H9 (cell line): ENCODE measurements at regions not wholly inside any gene's neighbourhood (a gene's known extent, or its start where the extent isn't known, plus 50 kb on each side); places are given as distances from the start of the nearest gene placed in this dataset.

Experiments
- DNase-seq: peaks from one replicate; pipeline ENCODE4 v3.0.0-alpha.2; 2017
- H2AFZ ChIP-seq: one replicate; pipeline ENCODE4 v1.6.1; 2013; ENCODE audit warnings: mild to moderate bottlenecking, low read length, control low read depth, moderate library complexity
- H2AK5ac ChIP-seq: 2 replicates; pipeline ENCODE4 v1.6.1; 2013; ENCODE audit warnings: low read length, control low read depth, mixed read lengths; ENCODE audit not compliant: insufficient read length
- H2BK120ac ChIP-seq: one replicate; pipeline ENCODE4 v1.6.1; 2013; ENCODE audit warnings: low read depth, mild to moderate bottlenecking, low read length, control low read depth, inconsistent platforms; ENCODE audit not compliant: poor library complexity, severe bottlenecking
- H2BK12ac ChIP-seq: 2 replicates; pipeline ENCODE4 v1.6.1; 2013; ENCODE audit warnings: low read length, control low read depth, mixed read lengths, low read depth; ENCODE audit not compliant: insufficient read length
- H2BK15ac ChIP-seq: 2 replicates; pipeline ENCODE4 v1.6.1; 2013; ENCODE audit warnings: low read depth, low read length, control low read depth
- H2BK20ac ChIP-seq: one replicate; pipeline ENCODE4 v1.6.1; 2013; ENCODE audit warnings: low read depth, mild to moderate bottlenecking, low read length, control low read depth, inconsistent platforms; ENCODE audit not compliant: poor library complexity, severe bottlenecking
- H2BK5ac ChIP-seq: 2 replicates; pipeline ENCODE4 v1.6.1; 2013; ENCODE audit warnings: low read length, control low read depth, mixed read lengths; ENCODE audit not compliant: insufficient read length
- H3K14ac ChIP-seq: 2 replicates; pipeline ENCODE4 v1.6.1; 2013; ENCODE audit warnings: low read length, control low read depth; ENCODE audit not compliant: insufficient read depth
- H3K18ac ChIP-seq: 2 replicates; pipeline ENCODE4 v1.6.1; 2013; ENCODE audit warnings: low read depth, mild to moderate bottlenecking, mixed read lengths, low read length, control low read depth; ENCODE audit not compliant: insufficient read length
- H3K23ac ChIP-seq: 2 replicates; pipeline ENCODE4 v1.6.1; 2013; ENCODE audit warnings: low read length, control low read depth, mixed read lengths, low read depth; ENCODE audit not compliant: insufficient read length
- H3K23me2 ChIP-seq: 2 replicates; pipeline ENCODE4 v1.6.1; 2013; ENCODE audit warnings: low read depth, mild to moderate bottlenecking, mixed read lengths, low read length, control low read depth; ENCODE audit not compliant: insufficient read length, poor library complexity, severe bottlenecking
- H3K27ac ChIP-seq: 2 replicates; pipeline ENCODE4 v1.5.1; 2013; ENCODE audit warnings: low read length, control low read depth, mixed read lengths, low read depth; ENCODE audit not compliant: insufficient read length
- H3K27me3 ChIP-seq: 2 replicates; pipeline ENCODE4 v1.6.1; 2013; ENCODE audit warnings: low read length, control low read depth, inconsistent platforms; ENCODE audit not compliant: insufficient read depth
- H3K4ac ChIP-seq: 2 replicates; pipeline ENCODE4 v1.6.1; 2013; ENCODE audit warnings: low read depth, mild to moderate bottlenecking, control low read depth, inconsistent platforms, low read length, moderate library complexity
- H3K4me1 ChIP-seq: 2 replicates; pipeline ENCODE4 v1.6.1; 2013; ENCODE audit warnings: low read length, control low read depth, inconsistent platforms; ENCODE audit not compliant: insufficient read depth
- H3K4me2 ChIP-seq: 2 replicates; pipeline ENCODE4 v1.6.1; 2013; ENCODE audit warnings: low read length, control low read depth, mixed read lengths; ENCODE audit not compliant: insufficient read length, insufficient read depth
- H3K56ac ChIP-seq: 2 replicates; pipeline ENCODE4 v1.6.1; 2013; ENCODE audit warnings: low read depth, mild to moderate bottlenecking, mixed read lengths, low read length, control low read depth; ENCODE audit not compliant: insufficient read length
- H3K79me1 ChIP-seq: 2 replicates; pipeline ENCODE4 v1.6.1; 2013; ENCODE audit warnings: low read depth, mild to moderate bottlenecking, moderate library complexity, low read length, control low read depth, inconsistent platforms; ENCODE audit not compliant: insufficient read depth, poor library complexity, severe bottlenecking
- H3K79me2 ChIP-seq: 2 replicates; pipeline ENCODE4 v1.6.1; 2013; ENCODE audit warnings: low read length, control low read depth, inconsistent platforms; ENCODE audit not compliant: insufficient read depth
- H3K9ac ChIP-seq: 2 replicates; pipeline ENCODE4 v1.6.1; 2013; ENCODE audit warnings: low read length, control low read depth, mixed read lengths; ENCODE audit not compliant: insufficient read length; ENCODE audit errors: extremely low read depth
- H3K9me3 ChIP-seq: one replicate; pipeline ENCODE4 v1.6.1; 2013; ENCODE audit warnings: low read depth, low read length, inconsistent platforms; ENCODE audit not compliant: control insufficient read depth
- H3T11ph ChIP-seq: one replicate; pipeline ENCODE4 v1.6.1; 2013; ENCODE audit warnings: mild to moderate bottlenecking, low read length, control low read depth, inconsistent platforms
- H4K20me1 ChIP-seq: one replicate; pipeline ENCODE4 v1.6.1; 2013; ENCODE audit not compliant: control insufficient read depth, insufficient read length, insufficient read depth
- H4K5ac ChIP-seq: 2 replicates; pipeline ENCODE4 v1.6.1; 2013; ENCODE audit warnings: low read depth, mild to moderate bottlenecking, mixed read lengths, low read length, control low read depth; ENCODE audit not compliant: insufficient read length
- H4K8ac ChIP-seq: replicated peaks from 2 replicates; pipeline ENCODE4 v1.6.1; 2013; ENCODE audit warnings: low read length, control low read depth, mixed read lengths, low read depth; ENCODE audit not compliant: insufficient read length
- H4K91ac ChIP-seq: 2 replicates; pipeline ENCODE4 v1.6.1; 2013; ENCODE audit warnings: low read depth, mild to moderate bottlenecking, moderate library complexity, mixed read lengths, low read length, control low read depth; ENCODE audit not compliant: insufficient read length
- H3K27ac Mint-ChIP-seq, 3 experiments: 2 replicates in 2 of 3; 3 replicates in 1 of 3; pipeline ENCODE4 v1.8.0; 2020 to 2021; ENCODE audit warnings: mixed read lengths in 3 of 3, mild to moderate bottlenecking in 1 of 3, moderate library complexity in 1 of 3
- H3K27me3 Mint-ChIP-seq: 2 replicates; pipeline ENCODE4 v1.8.0; 2021; ENCODE audit warnings: low read depth, mild to moderate bottlenecking, moderate library complexity, mixed read lengths
- H3K36me3 Mint-ChIP-seq, 3 experiments: 2 replicates in 2 of 3; 3 replicates in 1 of 3; pipeline ENCODE4 v1.8.0; 2020 to 2021; ENCODE audit warnings: low read depth in 3 of 3, mixed read lengths in 3 of 3; ENCODE audit not compliant: insufficient read depth in 1 of 3
- H3K4me1 Mint-ChIP-seq, 2 experiments: 2 replicates each; pipeline ENCODE4 v1.8.0; 2020; ENCODE audit warnings: mixed read lengths in 2 of 2
- H3K4me3 Mint-ChIP-seq, 2 experiments: 2 replicates in 1 of 2; 3 replicates in 1 of 2; pipeline ENCODE4 v1.8.0; 2020 to 2021; ENCODE audit warnings: mild to moderate bottlenecking in 2 of 2, mixed read lengths in 2 of 2, moderate library complexity in 1 of 2
- H3K9me3 Mint-ChIP-seq, 2 experiments: 2 replicates in 1 of 2; 3 replicates in 1 of 2; pipeline ENCODE4 v1.8.0; 2020; ENCODE audit warnings: mild to moderate bottlenecking in 2 of 2, mixed read lengths in 2 of 2, moderate library complexity in 1 of 2
- CTCF ChIP-seq: fragments of 200-600 bp; sonication (generic); conservative IDR thresholded peaks from 3 replicates; pipeline ENCODE4 v1.8.0; 2021; ENCODE audit warnings: antibody characterized with exemption, mild to moderate bottlenecking
- WGBS: extraction: QIAGEN DNeasy Blood & Tissue Kit; methylation state at CpG from one replicate; pipeline ENCODE4 v1.1.7; 2013; ENCODE audit warnings: missing lambda C conversion rate, low lambda C conversion rate, mixed read lengths; ENCODE audit not compliant: insufficient read length; ENCODE audit errors: extremely low coverage; 5-methylcytosine and 5-hydroxymethylcytosine counted together

GRCh38 chr20:47887064-47887463 is 101.8 kb upstream of the SULF2 start:
- Histone ChIP-seq H2BK15ac (no peak overlapping the region), H3K9me3 (no peaks in the 10 kb centered on the region), H3K79me1 (no peaks in the 10 kb centered on the region), H3K23ac (no peak overlapping the region), H2AK5ac (no peak overlapping the region), H3K14ac (no peak overlapping the region), H3K23me2 (no peaks in the 10 kb centered on the region), H4K5ac (no peak overlapping the region), H3K79me2 (no peaks in the 10 kb centered on the region), H2AFZ (no peak overlapping the region), H3K9ac (no peak overlapping the region), H3K27me3 (no peaks in the 10 kb centered on the region), H3T11ph (no peak overlapping the region), H3K18ac (no peak overlapping the region), H3K4me2 (no peak overlapping the region), H4K20me1 (no peaks in the 10 kb centered on the region), H4K8ac (no peak overlapping the region), H3K4ac (no peak overlapping the region), H4K91ac (no peak overlapping the region), H3K56ac (no peak overlapping the region), H3K4me1 (no peaks in the 10 kb centered on the region), H3K27ac (no peak overlapping the region), H2BK5ac (no peak overlapping the region), H2BK12ac (no peak overlapping the region), H2BK20ac (no peak overlapping the region), H2BK120ac (no peak overlapping the region)
- H3K27me3 Mint-ChIP-seq: peaks cover 5% of the 10 kb centered on the region
- H3K4me1 Mint-ChIP-seq: peaks cover 0 to 3% of the 10 kb centered on the region in 2 experiments; a peak in 1 of 4 replicates
- no peaks in the 10 kb centered on the region; a peak in 1 of 5 replicates for H3K9me3 Mint-ChIP-seq
- no peaks in the 10 kb centered on the region for H3K36me3 Mint-ChIP-seq
- no peak overlapping the region for H3K27ac Mint-ChIP-seq
- no peak for DNase-seq
- WGBS: no CpG with 5 or more reads among the region's 8 CpGs
- no peak overlapping the region for H3K4me3 Mint-ChIP-seq
- TF ChIP-seq CTCF: no peak
